HFF-Myc (cell line): ENCODE measurements at regions not wholly inside any gene's neighbourhood (a gene's known extent, or its start where the extent isn't known, plus 50 kb on each side); places are given as distances from the start of the nearest gene placed in this dataset.

Source experiments
- DNase-seq: peaks from one replicate; pipeline ENCODE4 v3.0.0-alpha.2; 2011; ENCODE audit warnings: low read depth; ENCODE audit errors: extremely low read depth
- H3K4me3 ChIP-seq: replicated peaks from 2 replicates; pipeline ENCODE4 v1.5.1; 2011; ENCODE audit warnings: low read depth, mild to moderate bottlenecking, control low read depth, low read length
- TF ChIP-seq, protein P1 (sequence below): IDR thresholded peaks from 2 replicates; pipeline ENCODE4 v1.5.1; 2012; ENCODE audit warnings: mild to moderate bottlenecking, low read depth, low read length, control low read depth; ENCODE audit errors: missing control alignments

DNA sequence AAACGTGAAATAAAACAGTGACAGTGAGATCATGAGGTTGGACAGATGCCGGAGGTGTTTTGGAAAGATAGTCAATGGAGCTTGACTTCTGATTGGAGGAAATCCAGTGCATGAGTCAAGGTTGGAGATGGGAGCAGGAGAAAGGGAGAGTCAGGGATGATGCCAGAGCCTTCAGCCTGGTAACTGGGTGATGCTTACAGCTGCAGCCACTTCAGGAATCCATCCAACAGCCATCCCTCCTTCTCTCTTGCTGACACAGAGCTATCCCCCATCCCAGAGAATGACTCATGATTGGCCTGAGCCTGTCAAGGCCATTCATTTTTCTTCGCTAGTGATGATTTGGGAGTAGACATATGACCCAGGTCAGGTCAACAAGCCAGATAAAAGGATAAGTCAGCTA, 112.8 kb downstream of the SAMD5 start:
- TF ChIP-seq, protein P1, sequence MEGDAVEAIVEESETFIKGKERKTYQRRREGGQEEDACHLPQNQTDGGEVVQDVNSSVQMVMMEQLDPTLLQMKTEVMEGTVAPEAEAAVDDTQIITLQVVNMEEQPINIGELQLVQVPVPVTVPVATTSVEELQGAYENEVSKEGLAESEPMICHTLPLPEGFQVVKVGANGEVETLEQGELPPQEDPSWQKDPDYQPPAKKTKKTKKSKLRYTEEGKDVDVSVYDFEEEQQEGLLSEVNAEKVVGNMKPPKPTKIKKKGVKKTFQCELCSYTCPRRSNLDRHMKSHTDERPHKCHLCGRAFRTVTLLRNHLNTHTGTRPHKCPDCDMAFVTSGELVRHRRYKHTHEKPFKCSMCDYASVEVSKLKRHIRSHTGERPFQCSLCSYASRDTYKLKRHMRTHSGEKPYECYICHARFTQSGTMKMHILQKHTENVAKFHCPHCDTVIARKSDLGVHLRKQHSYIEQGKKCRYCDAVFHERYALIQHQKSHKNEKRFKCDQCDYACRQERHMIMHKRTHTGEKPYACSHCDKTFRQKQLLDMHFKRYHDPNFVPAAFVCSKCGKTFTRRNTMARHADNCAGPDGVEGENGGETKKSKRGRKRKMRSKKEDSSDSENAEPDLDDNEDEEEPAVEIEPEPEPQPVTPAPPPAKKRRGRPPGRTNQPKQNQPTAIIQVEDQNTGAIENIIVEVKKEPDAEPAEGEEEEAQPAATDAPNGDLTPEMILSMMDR: no peak
- no peak for DNase-seq
- H3K4me3 ChIP-seq: no peak overlapping the region

DNA sequence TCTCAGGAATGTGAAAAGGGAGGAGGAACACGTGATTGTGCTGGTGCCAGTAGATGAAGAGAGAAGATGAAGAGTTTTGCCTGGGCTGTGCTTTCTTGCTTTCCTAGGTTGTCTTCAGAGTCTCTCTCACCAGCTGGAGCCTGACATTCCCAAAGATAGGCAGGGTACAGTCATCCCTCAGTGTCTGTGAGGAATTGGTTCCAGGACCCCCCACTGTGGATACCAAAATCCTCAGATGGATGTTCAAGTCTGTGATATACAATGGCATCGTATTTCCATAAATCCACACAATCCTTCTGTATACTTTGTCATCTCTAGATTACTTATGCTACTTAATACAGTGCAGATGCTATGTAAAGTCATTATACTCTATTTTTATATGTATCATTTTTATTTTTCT, 113.5 kb downstream of the SAMD5 start:
- H3K4me3 ChIP-seq: no peak overlapping the region
- no peak for DNase-seq
- TF ChIP-seq, protein P1: no peak

DNA sequence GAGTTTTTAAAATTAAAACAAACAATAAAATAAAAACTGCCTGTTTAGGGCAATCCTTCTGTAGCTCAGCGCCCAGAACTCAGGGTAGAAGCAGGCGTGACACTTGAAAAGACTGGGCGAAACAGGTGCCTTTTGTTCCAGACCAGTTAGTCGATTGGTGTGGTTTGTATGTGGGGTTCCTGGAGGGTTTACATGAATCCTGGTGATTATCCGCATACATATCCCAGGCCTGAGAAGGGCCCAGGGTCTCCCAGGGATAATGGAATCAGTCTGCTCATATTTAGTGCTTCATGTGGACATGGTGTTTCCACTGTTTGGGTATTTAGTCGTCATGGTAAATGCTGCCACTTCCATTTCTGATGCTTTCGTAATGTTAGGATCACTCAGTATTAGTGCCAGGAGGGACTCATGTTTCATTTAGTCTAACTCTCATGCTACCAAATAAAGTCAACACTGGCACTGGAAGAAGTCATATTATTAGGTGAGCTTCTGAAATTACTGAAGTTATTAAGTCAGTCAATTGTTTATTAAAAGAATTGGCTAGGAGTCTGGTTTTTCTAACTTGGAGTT, 116.5 kb downstream of the SAMD5 start:
- DNase-seq: no peak
- TF ChIP-seq, protein P1: no peak
- no peak overlapping the region for H3K4me3 ChIP-seq

DNA sequence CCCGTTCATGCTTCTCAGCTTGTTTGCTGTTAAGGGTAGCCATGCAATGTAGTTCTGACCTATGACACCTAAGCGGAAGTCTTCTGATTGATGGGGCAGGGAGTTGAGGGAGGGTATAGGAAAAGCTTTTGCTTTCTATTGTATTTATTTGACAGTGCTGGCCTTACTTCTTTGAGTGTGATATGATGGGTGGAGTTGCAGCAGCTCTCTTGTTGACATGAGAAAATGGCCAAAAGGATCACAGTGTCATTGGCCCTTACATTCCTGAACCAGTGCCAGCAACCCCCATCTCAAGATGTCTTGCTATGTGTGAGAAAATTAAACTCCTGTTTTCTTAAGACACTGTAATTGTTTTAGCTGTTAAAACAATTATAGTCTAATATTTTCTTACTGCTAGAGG, 117.5 kb downstream of the SAMD5 start:
- TF ChIP-seq, protein P1: no peak
- no peak overlapping the region for H3K4me3 ChIP-seq
- no peak for DNase-seq

DNA sequence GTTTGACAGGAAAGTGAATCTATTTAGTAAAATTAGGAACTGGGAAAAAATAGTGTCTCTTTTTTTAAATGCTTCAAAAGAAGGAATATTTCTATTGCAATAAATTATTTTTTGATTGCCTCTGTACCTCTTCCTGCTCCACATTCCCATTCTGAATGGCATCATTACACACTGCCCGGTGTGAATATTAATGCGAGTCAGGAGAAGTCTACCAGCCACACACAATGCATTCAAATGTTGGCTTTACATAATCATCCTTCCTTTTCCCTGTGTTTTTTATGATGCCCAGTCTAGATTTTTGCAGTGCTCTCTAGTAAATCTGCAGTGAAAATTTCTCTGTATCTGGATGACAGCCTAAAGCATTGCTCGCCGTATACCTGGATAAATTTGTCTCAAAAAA, 118.9 kb downstream of the SAMD5 start:
- TF ChIP-seq, protein P1: no peak
- H3K4me3 ChIP-seq: no peak overlapping the region
- DNase-seq: no peak

DNA sequence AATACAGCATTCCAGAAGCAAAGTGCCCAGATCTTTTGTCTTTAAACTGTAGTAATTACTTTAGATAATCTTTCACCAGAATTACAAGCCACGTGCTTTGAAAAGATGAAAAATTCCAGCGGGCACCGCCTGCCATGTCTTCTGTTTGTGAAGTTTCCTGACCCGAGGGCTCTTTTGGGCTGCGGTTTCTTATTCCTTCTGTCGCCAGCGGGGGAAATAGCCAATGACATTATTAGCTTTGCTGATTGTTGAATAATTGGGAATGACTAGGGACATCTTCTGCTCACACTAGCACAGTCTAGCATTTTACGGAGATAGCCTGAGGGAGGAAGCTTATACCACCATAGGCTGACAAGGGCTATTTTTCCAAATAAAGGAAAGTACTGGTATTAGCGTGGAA, 124.7 kb downstream of the SAMD5 start:
- DNase-seq: no peak
- TF ChIP-seq, protein P1: no peak
- no peak overlapping the region for H3K4me3 ChIP-seq

DNA sequence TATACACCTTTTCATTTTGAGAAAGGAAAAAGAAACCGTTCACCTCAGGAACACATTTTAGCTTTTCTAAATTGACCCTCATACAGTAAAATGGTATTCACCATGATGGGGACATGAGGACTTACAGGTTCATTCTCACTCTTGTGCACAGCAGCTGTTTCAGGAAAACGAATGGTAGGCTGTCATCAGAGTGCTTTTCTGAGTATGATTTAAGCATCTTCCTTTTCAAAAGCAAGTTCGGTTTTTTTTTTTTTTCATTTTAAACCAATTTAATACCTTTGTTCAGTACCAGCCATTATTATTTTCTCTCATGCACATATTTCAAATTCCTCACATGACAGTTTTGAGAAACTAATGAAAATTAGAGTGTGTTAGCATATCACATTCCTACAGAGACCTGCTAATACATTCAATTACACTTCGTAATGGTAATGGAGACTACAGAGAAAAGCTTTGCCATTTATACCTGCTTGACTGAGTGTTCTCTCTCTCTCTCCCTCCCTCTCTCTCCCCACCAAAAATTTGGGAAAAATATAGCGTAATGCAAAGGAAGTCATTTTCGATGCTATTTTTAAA, 129.2 kb downstream of the SAMD5 start:
- DNase-seq: no peak

More for the DNA sequence above, 129.2 kb downstream of the SAMD5 start:
- TF ChIP-seq, protein P1: no peak
- H3K4me3 ChIP-seq: no peak overlapping the region
